Esophagus squamous epithelium (tissue), 5 donors: ENCODE measurements at regions not wholly inside any gene's neighbourhood (a gene's known extent, or its start where the extent isn't known, plus 50 kb on each side); places are given as distances from the start of the nearest gene placed in this dataset.

ENCODE experiments used
- DNase-seq: peaks from one replicate; lab custom pipeline; 2025; lab: John Stamatoyannopoulos, UW
- H3K27ac ChIP-seq, 4 donors: fragments of 200-600 bp; sonication (generic); one replicate each; pipeline ENCODE4 v1.5.1; 2016 to 2019; ENCODE audit warnings: mild to moderate bottlenecking in 1 of 4
- H3K27me3 ChIP-seq, 4 donors: fragments of 200-600 bp; sonication (generic); 1 replicate in 3 of 4; 2 replicates in 1 of 4; pipeline versions ENCODE4 v1.5.1 to v1.6.0; 2017 to 2021; ENCODE audit warnings: antibody characterized with exemption in 1 of 4
- H3K36me3 ChIP-seq, 3 donors: fragments of 200-600 bp; sonication (generic); one replicate each; pipeline ENCODE4 v1.5.1; 2016 to 2019
- H3K4me1 ChIP-seq, 3 donors: fragments of 200-600 bp; sonication (generic); one replicate each; pipeline ENCODE4 v1.5.1; 2017 to 2019
- H3K4me3 ChIP-seq, 4 donors: fragments of 200-600 bp; sonication (generic); 1 replicate in 3 of 4; 2 replicates in 1 of 4; pipeline ENCODE4 v1.5.1; 2016 to 2019; ENCODE audit warnings: mild to moderate bottlenecking in 2 of 4, moderate library complexity in 1 of 4
- H3K9me3 ChIP-seq, 3 donors: fragments of 200-600 bp; sonication (generic); one replicate each; pipeline ENCODE4 v1.5.1; 2016 to 2019
- CTCF ChIP-seq, 6 experiments: fragments of 450-650 bp in 4 of 6; fragments of 200-600 bp in 2 of 6; sonication (generic) in 2 of 6; IDR thresholded peaks; one replicate each; pipeline ENCODE4 v1.5.1; 2016 to 2019; ENCODE audit warnings: antibody characterized with exemption in 6 of 6, mild to moderate bottlenecking in 4 of 6, moderate library complexity in 4 of 6
- POLR2A ChIP-seq, 4 donors: fragments of 450-650 bp; IDR thresholded peaks; one replicate each; pipeline ENCODE4 v1.6.1; 2017; ENCODE audit warnings: antibody characterized with exemption in 4 of 4, mild to moderate bottlenecking in 4 of 4, moderate library complexity in 3 of 4
- WGBS, 2 donors: methylation state at CpG; one replicate each; pipeline ENCODE4 v1.1.5; 2018; 5-methylcytosine and 5-hydroxymethylcytosine counted together
- intact Hi-C: fragments of 100-400 bp; cut with DNase I; formaldehyde crosslinking; loops from one replicate; pipeline ENCODE4 v1.15.0; 2022
- donor health status: DM: yes; HTN: yes; CAD: no.

GRCh38 chr12:105861227-105861626, 277.5 kb downstream of the NUAK1 start:
- H3K9me3 ChIP-seq, result no peaks in the 10 kb centered on the region
- no peak overlapping the region for H3K27ac ChIP-seq
- 43 to 61% methylated on average over 2 of the region's 2 CpGs for WGBS, 2 donors
- no peaks in the 10 kb centered on the region for H3K4me1 ChIP-seq
- no peak overlapping the region for H3K4me3 ChIP-seq
- no peak for DNase-seq
- no peaks in the 10 kb centered on the region for H3K36me3 ChIP-seq
- TF ChIP-seq CTCF (IDR thresholded peaks at IDR 0.05) (no peak), POLR2A (IDR thresholded peaks at IDR 0.05) (no peak)
- no peaks in the 10 kb centered on the region for H3K27me3 ChIP-seq
- intact Hi-C loops, result no loop called here

- no peaks in the 10 kb centered on the region for H3K27me3 ChIP-seq
- H3K4me1 ChIP-seq, result no peaks in the 10 kb centered on the region
- H3K9me3 ChIP-seq, result no peaks in the 10 kb centered on the region
- DNase-seq, result no peak
- no peak overlapping the region for H3K4me3 ChIP-seq
- no peaks in the 10 kb centered on the region for H3K36me3 ChIP-seq
- no peak for TF ChIP-seq POLR2A (IDR thresholded peaks at IDR 0.05)
- no peak for TF ChIP-seq CTCF (IDR thresholded peaks at IDR 0.05)
- intact Hi-C loops, result no loop called here
- H3K27ac ChIP-seq, result no peak overlapping the region
- WGBS, 2 donors, result 87 to 100% methylated on average over 1 to 2 of the region's 10 CpGs
These were observed 276.5 kb downstream of the NUAK1 start for GRCh38 chr12:105862163-105862821.

- H3K4me3 ChIP-seq, result no peak overlapping the region
- no peaks in the 10 kb centered on the region for H3K27me3 ChIP-seq
- intact Hi-C loops, result no loop called here
- no peak for TF ChIP-seq CTCF (IDR thresholded peaks at IDR 0.05)
- 82 to 91% methylated on average over 3 to 4 of the region's 4 CpGs for WGBS, 2 donors
- H3K36me3 ChIP-seq, result no peaks in the 10 kb centered on the region
- H3K4me1 ChIP-seq, result no peaks in the 10 kb centered on the region
- no peak for DNase-seq
- H3K27ac ChIP-seq, result no peak overlapping the region
- no peaks in the 10 kb centered on the region for H3K9me3 ChIP-seq
These were observed 274.4 kb downstream of the NUAK1 start for GRCh38 chr12:105864316-105864715.

- Histone ChIP-seq H3K4me3 (no peak overlapping the region), H3K36me3 (no peaks in the 10 kb centered on the region), H3K27ac (no peak overlapping the region), H3K4me1 (no peaks in the 10 kb centered on the region), H3K27me3 (no peaks in the 10 kb centered on the region), H3K9me3 (no peaks in the 10 kb centered on the region)
- WGBS, 2 donors, result 96% methylated on average over 2 of the region's 2 CpGs
- DNase-seq, result no peak
- TF ChIP-seq POLR2A (IDR thresholded peaks at IDR 0.05) (no peak), CTCF (IDR thresholded peaks at IDR 0.05) (no peak)
- intact Hi-C loops, result no loop called here
These were observed 273.9 kb downstream of the NUAK1 start for GRCh38 chr12:105864901-105865300.

- intact Hi-C loops, result no loop called here
- no peak overlapping the region for H3K4me3 ChIP-seq
- TF ChIP-seq CTCF (IDR thresholded peaks at IDR 0.05) (no peak), POLR2A (IDR thresholded peaks at IDR 0.05) (no peak)
- no peak overlapping the region for H3K27ac ChIP-seq
- H3K27me3 ChIP-seq, result no peaks in the 10 kb centered on the region
- H3K9me3 ChIP-seq, result no peaks in the 10 kb centered on the region
- H3K36me3 ChIP-seq, result no peaks in the 10 kb centered on the region
- DNase-seq, result no peak
- no peaks in the 10 kb centered on the region for H3K4me1 ChIP-seq
- WGBS, 2 donors, result 95% methylated on average over 6 of the region's 6 CpGs
These were observed 272.9 kb downstream of the NUAK1 start for GRCh38 chr12:105865886-105866285.
